HG02884 (cell line): ENCODE measurements at regions not wholly inside any gene's neighbourhood (a gene's known extent, or its start where the extent isn't known, plus 50 kb on each side); places are given as distances from the start of the nearest gene placed in this dataset.

Source experiments
- ATAC-seq: cut with Tn5 transposase; IDR thresholded peaks from one replicate; pipeline ENCODE4 v1.9.1; 2021; ENCODE audit warnings: mild to moderate bottlenecking, moderate library complexity; ENCODE audit not compliant: unreplicated experiment

- no peak for ATAC-seq
These were observed 686.8 kb upstream of the PIK3C3 start for GRCh38 chr18:41268271-41268670.

GRCh38 chr18:41266616-41267015 is 688.4 kb upstream of the PIK3C3 start:
- no peak for ATAC-seq

GRCh38 chr18:41266204-41266603 is 688.8 kb upstream of the PIK3C3 start:
- ATAC-seq: no peak

GRCh38 chr18:41265047-41265446 is 690.0 kb upstream of the PIK3C3 start:
- no peak for ATAC-seq

GRCh38 chr18:41263956-41264355 is 691.1 kb upstream of the PIK3C3 start:
- ATAC-seq: no peak

GRCh38 chr18:41262688-41263087 is 692.3 kb upstream of the PIK3C3 start:
- no peak for ATAC-seq

GRCh38 chr18:41244591-41245037 is 710.4 kb upstream of the PIK3C3 start:
- no peak for ATAC-seq

GRCh38 chr18:41237317-41237716 is 717.7 kb upstream of the PIK3C3 start:
- ATAC-seq: no peak

- no peak for ATAC-seq
These were observed 723.4 kb upstream of the PIK3C3 start for GRCh38 chr18:41231681-41232080.

GRCh38 chr18:41227993-41228392 is 727.0 kb upstream of the PIK3C3 start:
- no peak for ATAC-seq

- ATAC-seq: no peak
These were observed 728.1 kb upstream of the PIK3C3 start for GRCh38 chr18:41226911-41227310.

- no peak for ATAC-seq
These were observed 728.8 kb upstream of the PIK3C3 start for GRCh38 chr18:41226186-41226585.

GRCh38 chr18:41216341-41217003 is 738.6 kb upstream of the PIK3C3 start:
- ATAC-seq: no peak

- ATAC-seq: no peak
These were observed 747.3 kb upstream of the PIK3C3 start for GRCh38 chr18:41207706-41208105.

GRCh38 chr18:41206341-41206830 is 748.6 kb upstream of the PIK3C3 start:
- ATAC-seq: no peak

GRCh38 chr18:41199212-41199611 is 755.8 kb upstream of the PIK3C3 start:
- no peak for ATAC-seq

GRCh38 chr18:41197967-41198366 is 757.1 kb upstream of the PIK3C3 start:
- no peak for ATAC-seq

GRCh38 chr18:41170346-41170745 is 784.7 kb upstream of the PIK3C3 start:
- no peak for ATAC-seq

- no peak for ATAC-seq
These were observed 789.4 kb upstream of the PIK3C3 start for GRCh38 chr18:41165625-41166024.

- no peak for ATAC-seq
These were observed 792.3 kb upstream of the PIK3C3 start for GRCh38 chr18:41162781-41163180.

GRCh38 chr18:41162191-41162590 is 792.8 kb upstream of the PIK3C3 start:
- ATAC-seq: no peak

GRCh38 chr18:41155910-41156851 is 798.9 kb upstream of the PIK3C3 start:
- no peak for ATAC-seq
